ENCODE measurements at regions not wholly inside any gene's neighbourhood (a gene's known extent, or its start where the extent isn't known, plus 50 kb on each side); places are given as distances from the start of the nearest gene placed in this dataset.
A peak's percentile ranks its signal among the peaks of the same experiment; 100 is the strongest.

DNA sequence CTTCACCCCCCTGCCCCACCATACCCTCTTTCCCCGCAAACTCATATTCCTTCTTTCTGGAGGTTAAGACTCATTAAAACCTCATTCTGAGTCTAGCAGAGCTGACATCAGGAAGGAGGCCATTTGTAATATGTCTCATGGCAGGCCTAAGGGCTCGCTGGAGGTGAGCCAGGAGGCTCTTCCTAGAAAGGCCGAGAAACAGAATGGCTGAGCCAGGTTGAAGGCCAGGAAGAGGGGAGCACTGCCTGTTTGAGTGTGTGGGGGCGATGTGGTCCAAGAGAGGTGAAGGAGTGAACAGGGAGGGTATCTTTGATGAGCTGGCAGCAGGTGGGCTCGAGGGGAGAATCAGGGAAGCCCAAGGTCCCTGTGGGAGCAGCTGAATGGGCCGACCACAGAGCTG is 317.3 kb downstream of the TLE3 start:
- no peak for DNase-seq

DNA sequence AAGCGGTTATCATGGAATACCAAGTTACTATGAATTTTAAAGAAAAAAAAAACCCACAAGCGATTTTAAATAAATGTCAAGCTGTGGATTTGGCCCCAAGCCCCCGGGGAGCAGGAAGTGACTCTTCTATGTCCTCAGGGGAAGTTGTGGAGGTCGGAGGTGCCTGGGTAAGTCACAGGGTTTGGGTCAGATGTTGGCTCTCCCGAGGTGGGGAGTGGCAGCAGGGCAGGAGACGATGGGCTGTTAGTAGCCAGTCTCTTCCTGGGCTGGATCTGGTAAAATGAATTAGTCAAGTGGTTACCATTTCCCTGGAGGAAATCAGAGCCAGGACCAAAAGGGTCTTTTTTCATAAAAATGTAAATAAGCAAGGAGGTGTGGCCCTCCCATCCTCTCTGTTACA is 316.7 kb downstream of the TLE3 start:
- no peak for DNase-seq

DNA sequence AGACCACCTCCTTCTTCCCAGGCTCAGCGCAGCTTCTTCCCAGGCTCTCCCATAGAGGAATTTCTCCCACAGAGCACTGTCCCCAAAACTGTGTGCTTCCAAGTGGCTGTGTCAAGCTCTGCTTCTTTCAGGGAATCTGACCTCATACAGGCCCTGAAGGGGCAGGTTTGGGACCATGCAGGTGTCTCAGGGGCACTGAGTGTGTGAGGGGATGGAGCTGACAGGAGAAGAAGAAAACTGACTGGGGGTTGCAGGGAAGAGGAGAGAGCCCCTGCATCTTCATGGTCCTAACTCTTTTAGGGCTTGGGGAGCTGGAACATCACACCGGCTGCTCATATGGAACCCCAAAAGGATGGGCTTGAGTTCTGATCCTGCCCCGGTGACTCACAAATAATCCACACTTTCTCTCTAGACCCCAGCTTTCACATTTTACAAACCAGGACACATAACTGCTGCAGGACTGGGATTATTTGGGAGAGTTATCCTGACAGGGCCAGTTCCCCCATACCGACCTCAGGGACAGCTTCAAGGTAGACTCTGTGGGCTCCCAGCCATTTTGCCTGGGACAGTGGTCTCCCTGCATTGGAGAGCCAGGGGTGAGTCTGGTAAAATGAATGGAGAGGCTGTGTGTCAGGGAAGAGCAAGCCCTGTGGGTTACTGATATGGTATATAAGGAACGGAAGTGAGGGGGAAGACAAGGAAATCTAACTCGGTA is 316.1 kb downstream of the TLE3 start:
- DNase-seq, result no peak

DNA sequence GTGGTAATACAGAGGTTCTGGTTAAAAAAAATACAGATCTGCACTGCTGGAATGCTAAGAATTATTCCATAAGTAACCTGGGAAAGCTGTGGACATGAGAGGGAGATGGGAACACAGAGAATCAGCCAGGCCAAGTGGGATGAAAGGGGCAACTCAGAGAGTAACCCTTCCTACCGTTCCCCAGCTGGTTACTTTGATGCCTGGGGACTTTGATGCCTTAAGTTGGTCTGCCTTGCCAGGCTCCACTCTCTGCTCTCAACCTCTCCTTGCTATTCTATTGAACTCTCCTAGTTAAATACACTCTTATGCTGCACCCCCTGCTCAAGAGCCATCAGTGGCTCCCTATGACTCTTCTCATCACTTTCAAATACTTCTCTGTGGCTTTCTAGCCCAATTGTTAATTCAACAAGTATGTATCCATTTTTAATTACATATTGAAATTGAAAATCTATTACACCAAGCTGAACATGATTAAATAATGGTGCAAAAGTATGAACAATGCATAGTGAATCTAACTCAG is 315.5 kb downstream of the TLE3 start:
- no peak for DNase-seq

DNA sequence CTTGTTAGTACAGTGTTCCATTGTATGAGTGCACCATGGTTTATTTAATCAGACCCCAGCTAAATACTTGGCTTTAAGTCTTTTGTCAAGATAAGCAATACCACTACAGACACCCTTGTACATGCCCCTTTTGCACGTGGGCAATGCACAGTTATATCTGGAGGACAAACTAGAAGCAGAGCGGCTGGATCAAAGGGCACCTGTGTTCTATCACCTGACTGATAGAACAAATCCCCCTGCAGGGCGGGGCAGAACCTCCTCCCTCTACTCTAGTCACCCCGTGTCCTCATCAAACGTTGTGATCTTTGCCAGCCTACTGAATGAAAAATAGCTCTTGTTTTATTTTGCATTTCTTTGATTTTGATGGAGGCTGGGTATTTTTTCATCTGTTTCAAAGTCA is 314.9 kb downstream of the TLE3 start:
- peak; percentile 1 for DNase-seq

DNA sequence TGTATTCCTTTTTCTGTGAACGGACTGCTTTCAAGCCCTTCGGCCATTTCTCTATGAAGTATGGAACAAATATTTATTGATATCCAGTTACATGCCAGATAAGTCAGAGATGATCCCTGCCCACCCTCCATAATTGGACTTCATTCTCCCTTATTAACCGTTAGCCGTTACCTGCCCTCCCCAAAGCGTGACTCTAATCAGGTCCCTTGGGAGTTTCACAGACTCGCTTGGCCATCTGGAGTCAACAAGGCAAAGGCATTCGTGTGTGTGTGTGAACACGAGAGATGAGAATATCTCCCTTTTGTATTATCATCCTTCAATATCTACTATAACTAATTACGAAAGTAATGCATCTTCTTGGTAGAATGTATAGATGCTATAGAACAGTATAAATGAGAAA is 314.5 kb downstream of the TLE3 start:
- DNase-seq, result no peak

DNA sequence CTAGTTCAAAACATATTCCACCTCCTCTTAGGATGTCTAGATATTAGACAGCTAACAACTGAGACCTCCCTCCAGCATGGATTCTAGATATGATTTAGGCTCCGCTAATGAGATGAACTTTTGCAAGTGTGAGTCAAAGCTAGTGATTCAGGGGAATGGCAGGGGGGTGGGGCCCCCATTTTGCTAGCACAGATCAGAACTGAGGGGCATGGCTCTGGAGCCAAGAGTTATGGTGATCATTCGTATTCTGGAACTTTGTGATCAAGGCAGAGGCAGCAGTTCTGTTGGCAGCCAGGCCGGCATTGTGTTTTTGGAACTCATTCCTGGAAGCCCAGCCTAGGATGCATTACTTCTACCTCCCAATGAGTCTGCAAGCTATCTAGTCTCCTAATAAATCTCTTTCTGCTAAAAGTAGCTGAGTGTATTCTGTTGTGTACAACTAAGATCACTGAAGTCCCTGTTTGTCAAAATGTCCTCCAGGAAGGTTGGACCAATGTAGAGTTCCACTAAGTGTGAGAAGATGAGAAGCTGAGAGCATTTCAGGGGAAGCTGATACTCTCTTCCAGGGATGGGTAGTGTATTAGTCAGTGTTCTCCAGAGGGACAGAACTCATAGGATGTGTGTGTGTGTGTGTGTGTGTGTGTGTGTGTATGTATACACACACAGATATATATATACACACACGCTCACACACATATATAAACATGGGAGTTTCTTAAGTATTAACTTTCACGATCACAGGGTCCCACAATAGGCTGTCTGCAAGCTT is 312.7 kb downstream of the TLE3 start:
- DNase-seq, result no peak

DNA sequence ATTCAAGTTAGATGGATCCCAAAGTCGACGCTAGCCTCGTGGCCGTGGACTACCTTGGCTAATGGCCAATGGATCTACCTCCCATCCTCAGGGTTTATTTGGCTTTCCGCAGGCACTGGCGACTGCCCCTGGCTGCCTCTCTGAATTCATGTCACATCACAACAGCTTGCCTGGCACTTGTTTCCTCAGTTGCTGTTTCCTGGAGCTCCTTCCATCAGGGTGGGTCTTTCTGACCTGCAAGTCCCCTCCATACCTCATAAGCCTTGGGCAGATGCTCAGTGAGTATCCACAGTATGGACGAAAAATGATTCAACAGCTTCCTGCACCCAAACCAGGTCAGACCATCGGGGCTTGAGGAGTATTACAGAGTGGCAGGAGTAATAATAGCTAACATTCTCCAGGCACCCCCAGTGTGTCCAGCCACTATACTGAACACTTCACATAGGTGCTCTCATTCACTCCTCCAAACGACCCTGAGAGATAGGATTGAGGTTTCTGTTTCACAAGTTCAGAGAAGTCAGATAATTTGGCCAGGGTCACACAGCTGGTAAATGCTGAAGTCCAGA is 311.5 kb downstream of the TLE3 start:
- no peak for DNase-seq

DNA sequence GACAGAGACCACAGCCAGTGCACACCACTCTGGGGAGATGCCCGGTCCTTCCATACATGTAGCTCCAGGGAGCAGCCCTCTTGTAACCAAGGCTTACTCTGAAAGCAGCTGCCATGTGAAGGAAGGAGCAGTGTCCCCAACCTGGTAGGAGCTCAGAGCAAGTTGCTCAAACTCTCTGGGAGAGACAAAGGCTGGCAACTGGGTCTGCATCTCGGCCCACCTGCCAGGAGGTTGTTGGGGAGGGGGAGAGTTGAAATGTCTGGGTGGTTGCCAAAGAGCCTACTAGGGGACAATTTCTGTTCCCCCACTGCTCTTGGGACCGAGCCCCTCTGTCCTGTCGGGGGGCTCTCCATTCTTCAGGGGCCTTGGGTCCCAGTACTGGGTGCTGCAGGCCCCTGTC is 309.9 kb downstream of the TLE3 start:
- DNase-seq, result no peak

DNA sequence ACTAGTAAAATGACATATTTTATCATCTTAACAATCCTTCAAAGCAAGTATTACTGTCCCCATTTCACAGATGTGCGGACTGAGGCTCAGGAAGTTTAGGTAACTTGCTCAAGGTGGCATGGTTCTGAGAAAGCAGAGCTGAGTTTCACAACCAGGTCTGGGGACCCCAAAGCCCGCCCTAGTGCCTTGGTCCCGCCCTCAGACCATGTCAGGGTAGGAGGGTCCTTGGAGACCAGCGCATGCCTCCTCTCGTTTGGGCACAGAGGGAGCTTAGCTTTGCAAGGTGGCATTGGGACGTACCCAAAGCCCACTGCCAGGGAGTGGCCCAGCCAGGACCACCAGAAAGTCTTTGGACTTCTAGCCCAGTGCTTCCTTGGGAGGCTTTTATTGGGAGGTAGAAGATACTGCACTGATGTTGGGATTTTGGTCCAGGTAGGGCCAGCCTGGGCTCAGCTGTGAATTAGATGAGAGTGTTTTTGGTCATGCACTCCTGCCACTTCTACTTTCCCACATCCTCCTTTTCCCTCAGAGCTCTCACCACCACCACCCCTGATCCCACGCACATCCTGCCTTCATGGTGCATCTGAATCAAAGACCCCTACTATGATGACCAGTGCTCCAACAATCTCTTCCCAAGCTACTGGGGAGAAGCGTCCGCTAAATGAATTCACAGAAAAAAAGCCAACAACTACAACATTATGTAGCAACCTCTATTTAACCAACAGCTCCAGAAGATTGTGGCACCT is 307.9 kb downstream of the TLE3 start:
- DNase-seq, result no peak

DNA sequence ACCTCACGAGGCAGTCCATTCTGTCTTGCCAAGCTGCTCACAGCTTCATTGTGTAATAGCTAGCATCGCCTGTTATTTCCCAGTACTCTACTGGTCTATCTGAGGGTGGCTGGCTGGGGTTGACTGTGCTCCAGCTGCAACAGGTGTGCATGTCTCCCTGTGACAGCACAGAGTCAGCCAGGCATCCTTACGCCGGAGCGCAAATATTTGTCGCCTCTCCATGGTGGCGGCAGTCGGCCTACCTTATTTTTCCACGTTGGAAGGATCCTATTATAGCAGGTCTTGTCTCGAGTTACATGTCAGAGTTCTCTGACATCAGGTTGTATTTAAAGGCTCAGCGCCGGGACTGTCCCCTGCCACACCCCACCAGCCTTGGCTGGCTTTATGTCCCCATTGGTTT is 307.1 kb downstream of the TLE3 start:
- no peak for DNase-seq

DNA sequence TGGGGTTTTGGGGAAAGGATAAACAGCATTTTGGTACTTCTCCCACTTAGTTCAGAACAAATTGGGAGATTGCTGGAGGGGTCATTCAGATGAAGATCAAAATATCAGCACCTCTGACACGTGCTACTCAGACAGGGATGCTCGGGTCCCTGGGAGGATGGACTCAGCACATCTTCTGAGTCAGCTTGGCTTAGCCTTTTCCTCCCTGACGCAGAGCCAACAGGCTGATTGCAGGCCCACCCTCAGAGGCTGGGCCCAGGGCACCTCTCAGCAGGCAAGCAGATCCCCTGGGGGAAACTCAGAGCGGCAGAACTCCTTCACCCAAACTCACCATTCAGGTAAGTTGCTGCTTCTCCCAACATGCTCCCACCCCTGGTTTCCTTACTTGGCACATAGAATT is 304.9 kb downstream of the TLE3 start:
- DNase-seq, result no peak

DNA sequence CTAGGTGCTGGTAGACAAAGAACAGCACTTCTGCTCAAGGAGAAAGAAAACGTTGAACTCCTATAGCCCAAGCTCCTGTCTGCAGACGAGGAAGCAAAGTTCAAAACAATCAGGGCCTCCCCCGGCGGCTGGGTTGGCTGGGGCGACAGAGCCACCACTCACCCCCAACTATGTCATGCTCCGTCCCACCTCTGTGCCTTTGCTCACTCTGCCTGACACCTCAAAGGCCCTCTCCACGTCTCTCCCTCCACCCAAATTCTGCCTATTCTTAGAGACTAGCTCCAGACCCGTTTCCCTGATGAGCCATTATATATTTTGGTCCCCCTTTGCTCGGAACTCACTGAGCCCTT is 304.3 kb downstream of the TLE3 start:
- no peak for DNase-seq

DNA sequence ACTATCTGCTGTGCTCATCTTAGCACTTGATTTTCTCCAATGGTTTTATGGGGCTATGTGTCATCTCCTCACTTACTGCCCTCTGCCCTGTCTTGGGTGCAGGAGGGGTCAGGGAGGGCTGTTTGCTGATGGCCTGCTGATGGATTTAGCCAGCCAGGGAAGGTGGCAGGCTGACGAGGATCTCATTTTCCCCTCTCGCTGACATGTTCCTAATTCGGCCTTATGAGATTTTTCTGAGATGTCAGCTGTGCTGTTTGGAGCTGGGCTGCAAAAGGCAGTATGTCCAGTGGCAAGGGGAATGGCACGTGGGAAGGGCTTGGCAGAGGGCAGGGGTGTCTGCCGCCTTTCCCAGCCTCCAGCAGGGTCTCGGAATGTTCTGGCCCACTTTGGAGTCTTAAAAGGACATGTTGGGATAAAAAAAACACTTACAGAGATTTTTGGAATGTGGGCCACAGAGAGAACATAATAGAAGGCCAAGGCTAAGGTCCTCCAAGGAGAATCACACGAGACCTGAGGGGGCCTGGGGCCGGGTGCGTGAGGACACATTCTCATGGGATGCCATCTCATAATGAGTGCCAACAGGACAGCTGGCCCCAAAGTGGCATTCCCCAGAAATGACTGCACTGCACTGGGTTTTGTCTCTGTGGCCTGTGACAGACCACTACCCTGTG is 303.8 kb downstream of the TLE3 start:
- no peak for DNase-seq

DNA sequence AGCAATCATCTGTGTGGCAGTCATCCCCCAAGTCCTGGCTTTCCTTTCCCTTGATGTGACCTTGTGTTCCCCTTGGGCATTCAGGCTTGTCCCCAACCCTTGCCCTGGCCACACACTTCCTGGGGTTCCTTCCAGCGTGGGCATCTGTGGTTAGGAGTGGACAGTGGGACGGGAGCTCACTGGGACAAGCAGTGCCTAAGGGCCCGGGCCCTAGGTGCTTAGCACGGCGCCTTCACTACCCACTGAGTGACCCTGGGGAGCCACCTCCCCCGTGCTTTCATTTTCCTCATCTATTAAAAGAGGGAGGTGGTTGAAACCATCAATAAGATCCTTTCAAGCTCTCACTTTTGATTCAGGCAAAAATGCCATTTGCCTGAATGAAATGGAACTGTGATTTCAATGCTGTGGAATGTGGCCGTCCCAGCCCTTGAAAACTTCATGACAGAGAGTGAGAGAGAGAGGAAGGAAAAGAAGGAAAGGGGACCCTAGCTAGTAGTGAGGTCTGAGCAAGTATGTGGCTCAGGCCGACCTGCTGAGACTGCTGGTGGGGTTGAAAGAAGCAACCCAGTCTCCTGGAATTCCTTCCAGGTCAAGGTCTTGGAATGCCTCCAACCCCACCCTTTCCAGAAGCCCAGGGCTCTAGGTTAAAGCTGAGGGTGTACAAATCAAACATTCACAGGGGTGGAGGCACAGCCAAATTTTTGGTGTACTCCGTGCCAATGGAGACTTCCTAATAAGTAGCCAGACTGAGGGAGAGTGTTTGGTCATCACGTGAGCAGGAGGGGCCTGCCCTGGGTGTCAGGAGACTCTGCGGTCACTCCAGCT is 302.9 kb downstream of the TLE3 start:
- no peak for DNase-seq

DNA sequence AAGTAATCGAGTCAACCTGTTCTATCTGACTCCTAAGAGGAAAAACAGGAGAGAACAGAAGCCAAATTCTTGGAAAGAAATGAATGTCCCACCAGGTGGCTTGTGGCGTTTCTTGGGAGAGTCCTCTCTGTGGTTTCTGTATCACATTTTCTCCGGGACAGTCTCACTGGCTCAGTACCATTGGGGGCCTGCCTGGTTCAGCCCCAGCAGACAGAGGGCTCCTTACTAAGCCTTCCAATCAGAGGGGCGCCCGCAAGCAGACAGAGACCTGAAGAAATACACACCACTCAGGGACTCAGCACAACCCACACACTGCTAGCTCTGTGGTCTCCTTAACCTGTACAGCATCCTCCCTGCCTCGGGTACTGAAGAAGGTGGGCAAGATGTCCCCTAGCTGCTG is 302.1 kb downstream of the TLE3 start:
- DNase-seq, result no peak

DNA sequence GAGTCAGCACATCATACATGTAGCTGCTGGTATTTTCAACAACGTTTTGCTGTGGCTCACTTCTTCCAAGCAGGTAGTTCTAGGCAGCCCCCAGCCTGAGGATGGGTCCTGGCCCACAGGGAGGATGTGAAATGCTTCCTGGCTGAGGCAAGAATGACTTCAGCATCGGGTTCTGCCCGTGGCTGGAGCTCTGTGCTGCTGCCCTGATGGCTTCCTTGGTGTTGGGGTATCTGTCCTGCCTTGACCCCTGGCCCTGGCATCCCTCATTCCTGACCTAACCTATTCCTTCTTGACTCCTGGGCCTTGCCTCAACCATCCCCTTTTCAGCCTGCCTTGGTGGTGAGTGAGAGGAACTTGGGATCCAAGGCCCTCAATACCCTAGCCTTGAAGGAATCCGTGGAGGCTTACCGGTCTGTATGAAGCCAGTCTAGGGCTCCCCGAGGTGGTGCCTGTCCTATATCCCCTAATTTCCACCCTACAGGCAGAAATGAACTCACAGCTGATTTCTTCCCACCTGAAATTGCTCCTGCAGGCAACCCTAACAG is 300.6 kb downstream of the TLE3 start:
- no peak for DNase-seq

DNA sequence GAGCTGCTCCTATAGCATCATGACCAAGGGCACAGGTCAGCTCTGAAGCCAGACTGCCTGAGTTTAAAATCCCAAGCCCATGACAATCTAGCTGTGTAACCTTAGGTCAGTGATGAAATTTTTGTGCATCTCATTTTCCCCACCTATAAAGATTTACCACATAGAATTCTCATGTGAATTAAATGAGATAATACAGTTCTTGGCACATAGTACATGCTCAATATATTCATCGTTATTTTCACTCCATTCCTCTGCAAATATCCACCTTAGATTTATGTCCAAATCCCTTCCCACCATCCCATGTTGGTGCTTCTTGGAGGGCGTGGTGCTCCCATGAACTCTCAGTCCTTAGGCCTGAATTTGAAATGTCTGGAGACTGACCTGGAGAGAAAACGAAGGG is 300.1 kb downstream of the TLE3 start:
- DNase-seq, result no peak

DNA sequence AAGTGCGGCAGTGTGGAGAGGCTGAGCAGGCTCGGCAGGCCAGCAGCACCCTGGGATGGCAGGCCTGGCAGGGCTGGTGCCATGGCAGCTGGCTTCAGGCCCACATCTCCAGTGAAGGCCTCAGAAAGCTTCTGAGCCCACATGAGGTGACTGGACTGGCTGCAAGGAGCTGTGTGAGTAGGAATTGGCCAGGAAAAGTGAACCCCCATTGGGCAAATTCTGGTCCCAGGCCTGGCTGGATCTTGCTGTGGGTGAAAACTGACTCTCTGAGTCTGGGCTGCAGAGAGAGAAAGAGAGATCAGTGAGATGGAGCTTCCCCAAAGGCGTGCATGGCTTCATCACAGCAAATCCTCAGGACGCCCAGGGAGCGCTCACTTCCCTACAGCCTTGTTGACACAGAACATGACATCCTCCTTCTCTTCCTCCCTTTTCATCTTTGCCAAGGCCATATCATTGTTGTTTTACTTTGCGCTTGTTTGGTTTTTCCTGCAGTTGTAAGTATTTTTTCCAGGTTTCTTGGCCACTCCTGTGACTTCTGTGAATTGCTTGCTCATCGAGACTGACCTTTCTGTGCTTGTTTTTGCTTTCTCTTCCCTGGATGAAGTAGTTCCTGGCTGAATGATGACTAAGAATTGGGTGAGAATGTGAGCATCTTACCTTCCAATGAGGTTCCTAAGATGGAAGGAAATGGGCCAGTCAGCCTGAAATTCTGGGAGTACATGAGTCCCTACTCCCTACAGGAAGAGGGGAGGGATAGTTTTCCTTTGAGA is 299.1 kb downstream of the TLE3 start:
- DNase-seq, result no peak

DNA sequence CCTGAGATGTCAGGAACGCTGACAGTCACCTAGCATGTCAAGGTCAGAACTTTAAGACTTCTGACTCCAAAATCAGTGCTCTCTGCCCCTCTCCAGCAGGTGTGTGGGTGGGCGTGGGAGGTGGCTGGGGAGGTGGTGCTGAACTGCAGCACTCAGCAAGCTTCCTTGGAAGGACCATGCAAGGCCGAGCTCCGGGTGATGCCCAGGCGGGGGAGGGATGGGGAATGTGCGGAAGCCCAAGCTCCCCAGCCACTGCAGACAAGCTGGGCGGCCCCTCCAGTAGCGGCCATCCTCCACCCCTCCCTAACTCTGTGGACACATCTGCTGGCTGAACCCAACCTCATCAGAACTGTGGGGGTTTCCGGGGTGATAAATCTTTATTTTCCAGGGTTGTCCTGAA is 296.6 kb downstream of the TLE3 start:
- DNase-seq, result no peak

DNA sequence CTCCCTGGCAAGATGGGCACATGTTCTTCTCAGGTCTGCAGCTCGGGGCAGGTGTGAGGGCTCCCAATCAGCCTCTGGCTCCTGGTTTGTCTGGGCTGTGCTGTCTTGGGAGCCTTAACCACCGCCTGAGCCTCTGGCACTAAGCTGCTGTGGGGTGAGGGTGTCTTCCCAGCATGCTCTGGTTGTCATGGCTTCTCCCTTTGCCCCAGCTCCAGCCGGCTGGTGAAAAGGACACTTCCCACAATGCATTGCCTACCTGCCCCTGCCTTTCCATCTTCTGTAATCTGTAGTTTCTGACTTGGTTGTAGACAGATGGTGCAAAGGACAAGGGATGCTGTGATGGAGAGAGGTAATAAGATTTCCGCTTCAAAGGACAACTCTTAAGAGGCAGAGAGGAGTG is 295.3 kb downstream of the TLE3 start:
- no peak for DNase-seq

All from NCI-H2029 treated with DMSO at 0.1 percent for 48 hours (cell line).